GM18867 (cell line): ENCODE measurements at regions not wholly inside any gene's neighbourhood (a gene's known extent, or its start where the extent isn't known, plus 50 kb on each side); places are given as distances from the start of the nearest gene placed in this dataset.
"Not testable (repeated sequence)": the region's sequence is repeated elsewhere in the genome, so short reads cannot be mapped to it uniquely, and the experiment has no call there.

ENCODE experiments used
- ATAC-seq: cut with Tn5 transposase; IDR thresholded peaks from one replicate; pipeline ENCODE4 v1.9.1; 2021; ENCODE audit warnings: mild to moderate bottlenecking, moderate library complexity; ENCODE audit not compliant: unreplicated experiment

- no peak for ATAC-seq
Observed at GRCh38 chr5:89584339-89584956, 701.5 kb upstream of the MEF2C start.

GRCh38 chr5:89583534-89583933, 700.5 kb upstream of the MEF2C start:
- no peak for ATAC-seq

- no peak for ATAC-seq
Observed at GRCh38 chr5:89582768-89583339, 699.9 kb upstream of the MEF2C start.

GRCh38 chr5:89580976-89581375, 698.0 kb upstream of the MEF2C start:
- ATAC-seq, result no peak

- no peak for ATAC-seq
Observed at GRCh38 chr5:89575319-89575718, 692.3 kb upstream of the MEF2C start.

- ATAC-seq, result no peak
Observed at GRCh38 chr5:89573345-89573744, 690.4 kb upstream of the MEF2C start.

- ATAC-seq, result no peak
Observed at GRCh38 chr5:89572696-89573095, 689.7 kb upstream of the MEF2C start.

GRCh38 chr5:89570557-89570956, 687.6 kb upstream of the MEF2C start:
- ATAC-seq, result no peak

GRCh38 chr5:89566340-89566739, 683.4 kb upstream of the MEF2C start:
- no peak for ATAC-seq

- ATAC-seq, result no peak
Observed at GRCh38 chr5:89560696-89561095, 677.7 kb upstream of the MEF2C start.

- ATAC-seq, result no peak
Observed at GRCh38 chr5:89556215-89556913, 673.4 kb upstream of the MEF2C start.

- no peak for ATAC-seq
Observed at GRCh38 chr5:89546657-89547056, 663.7 kb upstream of the MEF2C start.

GRCh38 chr5:89545626-89546025, 662.6 kb upstream of the MEF2C start:
- no peak for ATAC-seq

GRCh38 chr5:89545076-89545475, 662.1 kb upstream of the MEF2C start:
- ATAC-seq, result no peak

GRCh38 chr5:89542736-89543135, 659.8 kb upstream of the MEF2C start:
- no peak for ATAC-seq

GRCh38 chr5:89537800-89538199, 654.8 kb upstream of the MEF2C start:
- no peak for ATAC-seq

- ATAC-seq, result no peak
Observed at GRCh38 chr5:89536020-89536419, 653.0 kb upstream of the MEF2C start.

- no peak for ATAC-seq
Observed at GRCh38 chr5:89535411-89535810, 652.4 kb upstream of the MEF2C start.

- no peak for ATAC-seq
Observed at GRCh38 chr5:89534331-89534730, 651.3 kb upstream of the MEF2C start.

- ATAC-seq, result no peak
Observed at GRCh38 chr5:89524785-89525184, 641.8 kb upstream of the MEF2C start.

- not testable (repeated sequence) for ATAC-seq
Observed at GRCh38 chr5:89523867-89524266, 640.9 kb upstream of the MEF2C start.

- ATAC-seq, result no peak
Observed at GRCh38 chr5:89520771-89521170, 637.8 kb upstream of the MEF2C start.
